Occipital lobe (tissue), 1 donor: ENCODE measurements at regions not wholly inside any gene's neighbourhood (a gene's known extent, or its start where the extent isn't known, plus 50 kb on each side); places are given as distances from the start of the nearest gene placed in this dataset.
"Not testable (repeated sequence)": the region's sequence is repeated elsewhere in the genome, so short reads cannot be mapped to it uniquely, and the experiment has no call there.

Source experiments
- DNase-seq: peaks from one replicate; lab custom pipeline; 2025; lab: John Stamatoyannopoulos, UW

- no peak for DNase-seq
These were observed 312.3 kb upstream of the LRRTM4 start for GRCh38 chr2:77834360-77835002.

GRCh38 chr2:77838441-77838840 lies 316.3 kb upstream of the LRRTM4 start:
- no peak for DNase-seq

GRCh38 chr2:77839102-77839501 lies 316.9 kb upstream of the LRRTM4 start:
- DNase-seq, result no peak

- no peak for DNase-seq
These were observed 339.9 kb upstream of the LRRTM4 start for GRCh38 chr2:77862120-77862519.

GRCh38 chr2:77864426-77864825 lies 342.2 kb upstream of the LRRTM4 start:
- no peak for DNase-seq

GRCh38 chr2:77866661-77867060 lies 344.5 kb upstream of the LRRTM4 start:
- DNase-seq, result no peak

- no peak for DNase-seq
These were observed 345.0 kb upstream of the LRRTM4 start for GRCh38 chr2:77867146-77867545.

- no peak for DNase-seq
These were observed 351.3 kb upstream of the LRRTM4 start for GRCh38 chr2:77873506-77873905.

GRCh38 chr2:77900211-77900610 lies 378.0 kb upstream of the LRRTM4 start:
- not testable (repeated sequence) for DNase-seq

- no peak for DNase-seq
These were observed 388.0 kb upstream of the LRRTM4 start for GRCh38 chr2:77910136-77910535.

GRCh38 chr2:77920838-77921366 lies 398.7 kb upstream of the LRRTM4 start:
- no peak for DNase-seq

GRCh38 chr2:77922567-77922966 lies 400.4 kb upstream of the LRRTM4 start:
- no peak for DNase-seq

- DNase-seq, result no peak
These were observed 415.2 kb upstream of the LRRTM4 start for GRCh38 chr2:77937366-77937765.

GRCh38 chr2:77938462-77938861 lies 416.3 kb upstream of the LRRTM4 start:
- no peak for DNase-seq

- no peak for DNase-seq
These were observed 417.2 kb upstream of the LRRTM4 start for GRCh38 chr2:77939370-77939769.

- DNase-seq, result no peak
These were observed 417.6 kb upstream of the LRRTM4 start for GRCh38 chr2:77939801-77940200.

GRCh38 chr2:77954931-77955330 lies 432.8 kb upstream of the LRRTM4 start:
- DNase-seq, result no peak

GRCh38 chr2:77962943-77963342 lies 440.8 kb upstream of the LRRTM4 start:
- DNase-seq, result no peak

- no peak for DNase-seq
These were observed 455.4 kb upstream of the LRRTM4 start for GRCh38 chr2:77977471-77978063.

GRCh38 chr2:77995161-77995560 lies 473.0 kb upstream of the LRRTM4 start:
- DNase-seq, result no peak

- DNase-seq, result no peak
These were observed 477.2 kb upstream of the LRRTM4 start for GRCh38 chr2:77999376-77999775.

- no peak for DNase-seq
These were observed 487.1 kb upstream of the LRRTM4 start for GRCh38 chr2:78009289-78009688.

GRCh38 chr2:78011251-78011650 lies 489.1 kb upstream of the LRRTM4 start:
- DNase-seq, result no peak
